ENCODE measurements at regions not wholly inside any gene's neighbourhood (a gene's known extent, or its start where the extent isn't known, plus 50 kb on each side); places are given as distances from the start of the nearest gene placed in this dataset.

DNA sequence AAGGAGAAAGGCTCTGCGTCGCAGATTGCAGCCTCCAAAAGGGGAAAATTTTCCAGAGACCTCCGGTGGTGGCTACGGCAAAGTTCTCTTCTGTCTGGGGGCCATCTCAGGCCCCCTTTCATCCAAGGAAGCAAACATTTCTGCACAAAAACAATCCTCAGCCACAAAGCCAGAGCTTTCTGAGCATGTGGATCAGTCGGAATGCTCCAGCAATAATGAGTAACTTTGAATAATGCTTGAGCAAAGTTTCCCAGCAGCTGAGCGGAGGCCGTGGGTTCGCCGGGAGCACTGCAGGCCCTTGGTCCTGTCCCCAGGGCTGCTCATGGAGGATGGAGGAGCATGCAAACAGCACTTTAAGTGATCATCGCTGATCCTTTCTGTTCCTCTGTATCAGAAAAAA lies 60.2 kb upstream of the UNC5A start:
- TF ChIP-seq, protein P1, sequence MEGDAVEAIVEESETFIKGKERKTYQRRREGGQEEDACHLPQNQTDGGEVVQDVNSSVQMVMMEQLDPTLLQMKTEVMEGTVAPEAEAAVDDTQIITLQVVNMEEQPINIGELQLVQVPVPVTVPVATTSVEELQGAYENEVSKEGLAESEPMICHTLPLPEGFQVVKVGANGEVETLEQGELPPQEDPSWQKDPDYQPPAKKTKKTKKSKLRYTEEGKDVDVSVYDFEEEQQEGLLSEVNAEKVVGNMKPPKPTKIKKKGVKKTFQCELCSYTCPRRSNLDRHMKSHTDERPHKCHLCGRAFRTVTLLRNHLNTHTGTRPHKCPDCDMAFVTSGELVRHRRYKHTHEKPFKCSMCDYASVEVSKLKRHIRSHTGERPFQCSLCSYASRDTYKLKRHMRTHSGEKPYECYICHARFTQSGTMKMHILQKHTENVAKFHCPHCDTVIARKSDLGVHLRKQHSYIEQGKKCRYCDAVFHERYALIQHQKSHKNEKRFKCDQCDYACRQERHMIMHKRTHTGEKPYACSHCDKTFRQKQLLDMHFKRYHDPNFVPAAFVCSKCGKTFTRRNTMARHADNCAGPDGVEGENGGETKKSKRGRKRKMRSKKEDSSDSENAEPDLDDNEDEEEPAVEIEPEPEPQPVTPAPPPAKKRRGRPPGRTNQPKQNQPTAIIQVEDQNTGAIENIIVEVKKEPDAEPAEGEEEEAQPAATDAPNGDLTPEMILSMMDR (IDR thresholded peaks at IDR 0.05), result no peak
- no peak for TF ChIP-seq POLR2A (IDR thresholded peaks at IDR 0.05)

Measured in right lobe of liver (tissue), 4 donors.